ENCODE measurements at regions not wholly inside any gene's neighbourhood (a gene's known extent, or its start where the extent isn't known, plus 50 kb on each side); places are given as distances from the start of the nearest gene placed in this dataset.

DNA sequence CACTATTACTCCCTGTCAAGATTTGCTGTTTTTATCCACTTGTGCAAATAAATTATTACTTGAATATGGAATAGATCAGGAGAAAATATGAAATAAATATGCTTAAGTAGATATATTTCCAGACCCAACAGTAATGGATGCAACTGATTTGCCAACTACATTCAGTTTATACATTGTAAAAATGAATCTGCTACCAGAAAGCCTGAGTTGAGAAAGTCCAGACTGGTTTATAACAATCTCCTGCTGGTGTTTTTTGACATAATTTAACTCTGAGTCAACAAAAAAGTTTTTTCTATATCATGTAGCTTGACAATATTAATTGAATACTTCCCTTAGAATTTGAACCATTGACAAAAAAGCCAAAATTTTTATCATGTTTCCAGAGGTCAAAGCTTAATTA, 265.8 kb upstream of the SEMA3D start:
- TF ChIP-seq CTCF (IDR thresholded peaks at IDR 0.05; ENCODE audit: insufficient read depth, low read length) (no peak), REST (IDR thresholded peaks at IDR 0.05; ENCODE audit: insufficient replicate concordance, low read depth) (no peak), POLR2AphosphoS5 (IDR thresholded peaks at IDR 0.05; ENCODE audit: low read depth) (no peak), SPI1 (IDR thresholded peaks at IDR 0.05; ENCODE audit: borderline replicate concordance, low read depth) (no peak)

All from HL-60 (cell line).